Activated T-cell treated with anti-CD3 and anti-CD28 coated beads, Interleukin-2, amount 50 U/mL, for 24 hours (primary cell): ENCODE measurements at regions not wholly inside any gene's neighbourhood (a gene's known extent, or its start where the extent isn't known, plus 50 kb on each side); places are given as distances from the start of the nearest gene placed in this dataset.

Experiments used
- DNase-seq: peaks from one replicate; pipeline ENCODE4 v3.0.0-alpha.2; 2020
- H3K27ac Mint-ChIP-seq: 2 replicates; pipeline ENCODE4 v1.8.0; 2020; ENCODE audit warnings: mild to moderate bottlenecking, mixed read lengths
- H3K27me3 Mint-ChIP-seq: 2 replicates; pipeline ENCODE4 v1.8.0; 2020; ENCODE audit warnings: mixed read lengths
- H3K36me3 Mint-ChIP-seq: 2 replicates; pipeline ENCODE4 v1.8.0; 2020; ENCODE audit warnings: low read depth, mixed read lengths
- H3K4me1 Mint-ChIP-seq: 2 replicates; pipeline ENCODE4 v1.8.0; 2020; ENCODE audit warnings: low read depth, mixed read lengths
- H3K4me3 Mint-ChIP-seq: 2 replicates; pipeline ENCODE4 v1.8.0; 2020; ENCODE audit warnings: mild to moderate bottlenecking, moderate library complexity, mixed read lengths
- H3K9me3 Mint-ChIP-seq: 2 replicates; pipeline ENCODE4 v1.8.0; 2020; ENCODE audit warnings: mixed read lengths

GRCh38 chr18:76580288-76580962 lies 85.4 kb upstream of the ZNF516 start:
- Mint-ChIP-seq H3K9me3 (no peaks in the 10 kb centered on the region), H3K4me3 (no peak overlapping the region)

DNA sequence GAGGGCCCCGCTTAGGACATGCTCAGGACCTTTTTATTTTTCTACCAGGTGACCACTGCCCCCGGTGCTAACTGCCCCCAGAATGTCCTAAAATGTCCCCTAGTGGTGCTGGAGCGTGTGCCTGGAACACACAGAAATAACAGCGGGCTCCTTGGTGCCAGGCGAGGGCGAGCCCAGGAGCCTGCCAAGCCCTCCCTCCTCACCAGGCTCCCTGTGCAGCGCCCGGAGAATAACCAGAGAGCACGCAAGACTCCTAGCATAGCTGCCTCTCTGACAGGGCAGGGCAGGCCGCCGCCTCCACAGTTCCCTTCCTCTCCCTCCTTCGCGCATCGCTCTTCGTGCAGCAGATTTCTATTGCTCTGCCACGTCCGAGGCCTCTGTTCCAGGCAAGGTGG lies 84.3 kb upstream of the ZNF516 start:
- no peaks in the 10 kb centered on the region for H3K4me1 Mint-ChIP-seq
- H3K4me3 Mint-ChIP-seq, result no peak overlapping the region
- H3K27ac Mint-ChIP-seq, result no peak overlapping the region
- no peak for DNase-seq
- peaks cover 23% of the 10 kb centered on the region for H3K27me3 Mint-ChIP-seq
- H3K9me3 Mint-ChIP-seq, result no peaks in the 10 kb centered on the region
- no peaks in the 10 kb centered on the region for H3K36me3 Mint-ChIP-seq

More at GRCh38 chr18:76580288-76580962, 85.4 kb upstream of the ZNF516 start:
- DNase-seq, result no peak
- no peaks in the 10 kb centered on the region for H3K36me3 Mint-ChIP-seq
- H3K27ac Mint-ChIP-seq, result no peak overlapping the region
- H3K27me3 Mint-ChIP-seq, result peaks cover 23% of the 10 kb centered on the region
- H3K4me1 Mint-ChIP-seq, result no peaks in the 10 kb centered on the region

GRCh38 chr18:76578571-76579300 lies 83.7 kb upstream of the ZNF516 start:
- no peaks in the 10 kb centered on the region for H3K4me1 Mint-ChIP-seq
- no peak overlapping the region for H3K27ac Mint-ChIP-seq
- H3K36me3 Mint-ChIP-seq, result no peaks in the 10 kb centered on the region
- no peak for DNase-seq
- H3K27me3 Mint-ChIP-seq, result peaks cover 23% of the 10 kb centered on the region
- H3K4me3 Mint-ChIP-seq, result no peak overlapping the region
- no peaks in the 10 kb centered on the region for H3K9me3 Mint-ChIP-seq

- no peaks in the 10 kb centered on the region for H3K4me1 Mint-ChIP-seq
- DNase-seq, result no peak
- no peak overlapping the region for H3K27ac Mint-ChIP-seq
- no peaks in the 10 kb centered on the region for H3K36me3 Mint-ChIP-seq
- no peak overlapping the region for H3K4me3 Mint-ChIP-seq
- peaks cover 20% of the 10 kb centered on the region for H3K27me3 Mint-ChIP-seq
- no peaks in the 10 kb centered on the region for H3K9me3 Mint-ChIP-seq
These were observed 78.4 kb upstream of the ZNF516 start for GRCh38 chr18:76573325-76574025.

DNA sequence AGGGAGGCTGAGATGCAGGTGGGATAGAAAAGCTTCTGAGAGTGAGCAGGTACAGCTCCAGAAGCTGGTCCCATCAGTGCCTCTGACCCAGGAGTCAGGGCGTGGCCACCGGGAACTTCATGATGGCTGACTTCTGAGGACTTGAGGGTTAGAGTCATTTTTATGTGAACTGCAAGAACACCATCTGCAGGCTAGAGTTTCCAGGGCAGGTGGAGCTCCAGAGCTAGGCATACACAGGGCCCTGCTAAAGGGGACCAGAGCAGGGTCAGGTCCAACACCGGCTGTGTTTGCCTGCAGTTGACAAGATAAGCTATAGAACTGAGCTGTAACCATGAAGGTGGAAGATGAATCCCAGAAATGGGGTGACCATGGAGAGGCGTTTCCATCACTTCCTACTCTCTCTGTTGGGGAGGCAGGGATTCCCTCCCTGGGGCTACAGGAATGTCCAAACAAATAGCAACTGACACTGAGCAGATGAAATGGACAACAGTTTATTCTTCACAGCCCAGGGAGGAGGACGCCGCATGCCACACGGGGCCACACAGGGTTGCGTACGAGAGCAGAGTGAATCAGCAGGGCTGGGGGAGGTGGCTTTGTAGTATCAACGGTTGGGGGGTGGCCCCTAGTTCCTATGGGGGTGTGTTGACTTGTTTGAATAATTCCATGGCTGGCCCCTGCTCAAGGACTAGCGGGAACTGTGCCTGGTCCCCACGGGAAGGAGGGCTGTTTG lies 77.6 kb upstream of the ZNF516 start:
- H3K4me3 Mint-ChIP-seq, result no peak overlapping the region
- peaks cover 18% of the 10 kb centered on the region for H3K27me3 Mint-ChIP-seq
- no peak for DNase-seq
- H3K4me1 Mint-ChIP-seq, result no peaks in the 10 kb centered on the region
- H3K36me3 Mint-ChIP-seq, result no peaks in the 10 kb centered on the region
- no peak overlapping the region for H3K27ac Mint-ChIP-seq
- no peaks in the 10 kb centered on the region for H3K9me3 Mint-ChIP-seq

DNA sequence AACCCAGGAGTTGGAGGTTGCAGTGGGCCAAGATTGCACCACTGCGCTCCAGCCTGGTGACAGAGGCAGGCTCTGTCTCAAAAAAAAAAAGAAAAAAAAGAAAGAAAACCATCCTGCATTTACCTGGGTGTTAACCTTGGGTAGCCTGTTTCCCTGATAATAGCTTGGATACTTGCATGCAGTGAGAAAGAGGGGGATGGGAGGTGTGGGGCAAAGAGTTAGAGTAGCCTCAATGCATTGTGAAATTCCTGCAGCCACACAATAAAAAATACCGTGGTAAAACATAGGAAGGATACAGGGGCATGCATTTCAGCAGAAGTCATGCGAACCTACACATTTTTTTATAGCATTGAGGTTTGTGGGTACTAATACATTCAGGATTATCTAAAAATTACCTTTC lies 76.6 kb upstream of the ZNF516 start:
- Mint-ChIP-seq H3K9me3 (no peaks in the 10 kb centered on the region), H3K27me3 (peaks cover 22% of the 10 kb centered on the region)
- DNase-seq, result no peak

GRCh38 chr18:76570856-76571255 lies 75.8 kb upstream of the ZNF516 start:
- Mint-ChIP-seq H3K36me3 (no peaks in the 10 kb centered on the region), H3K27me3 (peaks cover 22% of the 10 kb centered on the region), H3K9me3 (no peaks in the 10 kb centered on the region), H3K27ac (no peak overlapping the region), H3K4me3 (no peak overlapping the region), H3K4me1 (no peaks in the 10 kb centered on the region)
- DNase-seq, result no peak

More for the DNA sequence above, 76.6 kb upstream of the ZNF516 start:
- Mint-ChIP-seq H3K36me3 (no peaks in the 10 kb centered on the region), H3K27ac (no peak overlapping the region), H3K4me1 (no peaks in the 10 kb centered on the region), H3K4me3 (no peak overlapping the region)

DNA sequence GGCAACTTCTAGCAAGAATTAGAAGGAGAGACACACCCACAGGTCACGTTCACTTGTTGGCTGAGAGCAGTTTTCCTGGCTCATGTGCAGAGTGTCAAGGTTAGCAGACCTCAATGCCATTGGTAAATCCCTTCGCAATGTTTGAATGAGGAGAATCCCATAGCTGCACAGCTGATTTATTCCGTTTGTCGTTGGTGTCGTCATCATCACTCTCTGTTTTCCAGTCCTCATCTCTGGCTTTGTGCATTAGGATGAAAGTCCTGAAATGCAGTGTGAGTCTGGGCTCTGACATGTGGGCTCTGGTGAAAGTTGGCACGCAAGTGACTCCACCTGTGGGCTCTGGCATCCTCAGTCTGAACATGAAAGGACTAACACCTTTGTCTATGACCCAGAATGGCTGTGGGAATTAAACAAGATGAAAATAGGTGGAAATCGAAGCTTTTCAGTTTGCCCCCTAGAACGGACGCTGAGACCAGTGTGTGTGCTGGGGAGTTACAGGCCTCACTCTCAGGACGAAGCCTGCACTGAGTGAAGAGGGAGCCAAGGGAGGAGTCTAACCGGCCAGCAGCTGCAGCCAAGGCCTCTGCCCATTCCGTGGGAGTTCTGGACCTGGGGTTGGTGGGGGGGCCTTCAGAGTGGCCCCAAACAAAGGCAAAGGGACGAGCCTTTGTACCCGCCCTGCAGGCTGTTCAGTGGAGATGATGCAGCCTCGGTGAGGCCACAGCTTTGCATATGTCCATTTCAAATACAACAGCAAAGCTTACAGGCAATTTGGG lies 74.8 kb upstream of the ZNF516 start:
- no peak overlapping the region for H3K27ac Mint-ChIP-seq
- no peaks in the 10 kb centered on the region for H3K9me3 Mint-ChIP-seq
- DNase-seq, result no peak
- peaks cover 31% of the 10 kb centered on the region for H3K27me3 Mint-ChIP-seq
- no peak overlapping the region for H3K4me3 Mint-ChIP-seq
- no peaks in the 10 kb centered on the region for H3K36me3 Mint-ChIP-seq
- peaks cover 4% of the 10 kb centered on the region for H3K4me1 Mint-ChIP-seq

DNA sequence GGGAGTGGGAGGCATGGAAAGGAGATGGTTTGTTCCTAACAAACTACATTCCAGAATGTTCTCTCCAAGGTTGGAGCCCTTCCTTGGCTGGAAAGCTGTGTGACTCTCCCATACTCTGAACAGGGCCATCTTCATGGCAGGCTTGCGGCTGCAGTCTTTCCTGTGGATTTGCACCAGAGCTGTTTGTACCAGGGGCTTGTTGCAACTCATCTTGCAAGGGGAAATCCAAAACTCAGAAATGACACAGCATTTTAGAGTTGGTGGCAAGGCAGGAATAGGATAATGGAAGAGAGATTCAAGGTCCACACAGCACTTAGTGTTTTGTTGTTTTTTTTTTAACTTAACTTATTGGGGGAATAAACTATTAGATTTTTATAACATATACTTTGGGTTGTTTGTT lies 73.7 kb upstream of the ZNF516 start:
- Mint-ChIP-seq H3K36me3 (no peaks in the 10 kb centered on the region), H3K27ac (no peak overlapping the region), H3K9me3 (no peaks in the 10 kb centered on the region), H3K4me3 (no peak overlapping the region), H3K27me3 (peaks cover 38% of the 10 kb centered on the region), H3K4me1 (peaks cover 4% of the 10 kb centered on the region)
- no peak for DNase-seq

- Mint-ChIP-seq H3K4me1 (peaks cover 4% of the 10 kb centered on the region), H3K36me3 (no peaks in the 10 kb centered on the region), H3K27me3 (peaks cover 39% of the 10 kb centered on the region), H3K4me3 (no peak overlapping the region), H3K9me3 (no peaks in the 10 kb centered on the region), H3K27ac (no peak overlapping the region)
- no peak for DNase-seq
These were observed 72.9 kb upstream of the ZNF516 start for GRCh38 chr18:76567835-76568445.

DNA sequence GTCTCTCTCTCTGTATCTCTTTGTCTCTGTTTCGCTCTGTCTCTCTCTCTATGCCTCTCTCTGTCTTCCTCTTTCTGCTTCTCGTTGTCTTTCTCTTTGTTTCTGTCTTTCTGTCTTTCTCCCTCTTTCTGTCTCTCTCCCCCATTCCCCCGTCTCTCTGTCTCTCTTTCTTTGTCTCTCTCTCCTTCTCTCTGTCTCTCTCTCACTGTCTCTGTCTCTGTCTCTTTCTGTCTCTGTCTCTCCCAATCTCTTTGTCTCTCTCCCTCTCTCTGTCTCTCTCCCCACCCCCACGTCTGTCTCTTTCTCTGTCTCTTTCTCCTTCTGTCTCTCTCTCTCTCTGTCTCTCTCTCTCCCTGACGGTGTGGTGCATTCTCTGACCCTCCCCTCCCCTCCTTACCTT lies 71.9 kb upstream of the ZNF516 start:
- Mint-ChIP-seq H3K36me3 (no peaks in the 10 kb centered on the region), H3K9me3 (no peaks in the 10 kb centered on the region), H3K27ac (no peak overlapping the region), H3K4me3 (no peak overlapping the region), H3K27me3 (peaks cover 45% of the 10 kb centered on the region), H3K4me1 (peaks cover 4% of the 10 kb centered on the region)
- DNase-seq, result no peak

DNA sequence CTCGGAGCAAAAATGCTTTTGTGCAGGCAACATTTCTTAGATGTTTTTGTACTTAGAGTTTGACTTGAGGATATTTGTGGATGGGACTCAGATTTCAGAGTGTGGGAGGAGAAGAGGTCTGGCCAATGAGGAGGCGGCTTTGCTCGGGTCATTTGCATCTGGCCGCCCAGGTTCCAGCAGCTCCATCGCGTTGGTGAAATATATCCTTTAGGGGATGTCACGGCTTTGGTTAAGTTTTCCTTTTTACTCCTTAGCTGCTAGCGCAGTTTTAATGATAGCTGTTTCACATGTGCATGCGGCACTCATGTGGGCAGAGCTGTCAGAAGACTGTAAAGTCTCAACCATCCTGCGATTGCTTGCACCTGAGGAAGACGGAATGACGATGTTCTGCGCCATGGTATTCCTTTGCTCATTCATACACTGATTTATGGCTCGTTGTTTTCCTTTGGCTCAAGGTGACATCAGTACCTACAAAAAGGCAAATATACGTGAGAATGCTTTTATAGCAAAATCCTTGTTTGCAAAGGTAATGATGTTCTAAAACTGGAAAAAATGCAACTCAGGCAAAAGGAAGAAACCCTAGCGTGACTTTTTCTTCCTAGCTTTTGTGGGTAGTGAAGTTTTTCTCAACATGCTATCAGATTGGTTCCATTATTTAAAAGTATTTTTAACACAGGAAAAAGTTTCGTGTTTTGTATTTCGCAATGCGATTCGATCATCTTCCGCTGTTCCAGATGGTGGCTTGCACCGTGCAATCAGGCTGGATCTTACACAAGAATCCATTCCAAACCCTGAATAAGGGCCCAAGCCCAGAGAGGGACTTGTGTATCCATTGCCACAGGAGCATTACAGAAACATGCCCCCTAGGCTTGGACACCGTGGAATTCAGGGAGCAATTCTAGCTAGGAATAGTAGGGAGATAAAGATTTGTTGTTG lies 70.5 kb upstream of the ZNF516 start:
- Mint-ChIP-seq H3K36me3 (no peaks in the 10 kb centered on the region), H3K4me3 (no peak overlapping the region), H3K9me3 (no peaks in the 10 kb centered on the region), H3K27ac (no peak overlapping the region), H3K4me1 (peaks cover 4% of the 10 kb centered on the region), H3K27me3 (peaks cover 49% of the 10 kb centered on the region)
- no peak for DNase-seq
